Mesendoderm (in vitro differentiated cells): ENCODE measurements at regions not wholly inside any gene's neighbourhood (a gene's known extent, or its start where the extent isn't known, plus 50 kb on each side); places are given as distances from the start of the nearest gene placed in this dataset.
"Not testable (repeated sequence)": the region's sequence is repeated elsewhere in the genome, so short reads cannot be mapped to it uniquely, and the experiment has no call there.

Source experiments
- DNase-seq: peaks from one replicate; pipeline ENCODE4 v3.0.0; 2013
- H2AK5ac ChIP-seq: 2 replicates; pipeline ENCODE4 v1.6.1; 2013; ENCODE audit warnings: low read length, inconsistent platforms
- H2BK120ac ChIP-seq: 2 replicates; pipeline ENCODE4 v1.6.1; 2013; ENCODE audit warnings: low read depth, mild to moderate bottlenecking, low read length, moderate library complexity, mixed read lengths
- H2BK15ac ChIP-seq: replicated peaks from 2 replicates; pipeline ENCODE4 v1.6.1; 2013; ENCODE audit warnings: low read depth, mild to moderate bottlenecking, moderate library complexity
- H2BK5ac ChIP-seq: 2 replicates; pipeline ENCODE4 v1.6.1; 2013; ENCODE audit warnings: low read length, inconsistent platforms
- H3K18ac ChIP-seq: 2 replicates; pipeline ENCODE4 v1.6.1; 2013; ENCODE audit warnings: mild to moderate bottlenecking, low read length, mixed read lengths
- H3K23ac ChIP-seq: one replicate; pipeline ENCODE4 v1.6.1; 2013; ENCODE audit warnings: low read length
- H3K27ac ChIP-seq: 2 replicates; pipeline ENCODE4 v1.5.1; 2013; ENCODE audit warnings: low read depth, mild to moderate bottlenecking, inconsistent platforms, low read length, moderate library complexity
- H3K27me3 ChIP-seq: 2 replicates; pipeline ENCODE4 v1.6.1; 2013; ENCODE audit warnings: low read length, control low read depth, mild to moderate bottlenecking, inconsistent platforms; ENCODE audit not compliant: insufficient read depth, poor library complexity
- H3K36me3 ChIP-seq: 2 replicates; pipeline ENCODE4 v1.6.1; 2013; ENCODE audit warnings: low read length, inconsistent platforms; ENCODE audit not compliant: control insufficient read depth, insufficient read depth
- H3K4ac ChIP-seq: one replicate; pipeline ENCODE4 v1.6.1; 2013; ENCODE audit warnings: low read depth, mild to moderate bottlenecking, low read length, moderate library complexity
- H3K4me1 ChIP-seq: 2 replicates; pipeline ENCODE4 v1.6.1; 2013; ENCODE audit warnings: low read depth, low read length, inconsistent platforms; ENCODE audit not compliant: control insufficient read depth
- H3K4me2 ChIP-seq: 2 replicates; pipeline ENCODE4 v1.6.1; 2013; ENCODE audit warnings: low read length
- H3K4me3 ChIP-seq: 2 replicates; pipeline ENCODE4 v1.5.1; 2013; ENCODE audit warnings: mild to moderate bottlenecking, low read length
- H3K56ac ChIP-seq: one replicate; pipeline ENCODE4 v1.6.1; 2013; ENCODE audit warnings: low read length
- H3K79me1 ChIP-seq: 2 replicates; pipeline ENCODE4 v1.6.1; 2013; ENCODE audit warnings: low read length, inconsistent platforms
- H3K79me2 ChIP-seq: 2 replicates; pipeline ENCODE4 v1.6.1; 2013; ENCODE audit warnings: mild to moderate bottlenecking, low read length; ENCODE audit not compliant: control insufficient read depth, insufficient read depth
- H3K9ac ChIP-seq: 2 replicates; pipeline ENCODE4 v1.6.1; 2013; ENCODE audit warnings: low read length, inconsistent platforms
- H4K5ac ChIP-seq: one replicate; pipeline ENCODE4 v1.6.1; 2013; ENCODE audit warnings: low read length
- H4K8ac ChIP-seq: one replicate; pipeline ENCODE4 v1.6.1; 2013; ENCODE audit warnings: low read depth, mild to moderate bottlenecking, control low read depth, low read length, moderate library complexity
- WGBS: extraction: QIAGEN DNeasy Blood & Tissue Kit; methylation state at CpG from one replicate; pipeline ENCODE4 v1.1.7; 2013; ENCODE audit warnings: low lambda C conversion rate, missing lambda C conversion rate; ENCODE audit not compliant: insufficient coverage; ENCODE audit errors: extremely low coverage; 5-methylcytosine and 5-hydroxymethylcytosine counted together

GRCh38 chr3:157913741-157914150, 192.5 kb downstream of the SHOX2 start:
- Histone ChIP-seq H3K18ac (no peak overlapping the region), H2AK5ac (no peak overlapping the region), H2BK15ac (no peak overlapping the region), H2BK5ac (no peak overlapping the region), H3K9ac (no peak overlapping the region), H3K27ac (no peak overlapping the region), H2BK120ac (no peak overlapping the region), H3K23ac (no peak overlapping the region), H3K4me3 (no peak overlapping the region), H3K27me3 (no peaks in the 10 kb centered on the region), H3K4me1 (peaks cover 1% of the 10 kb centered on the region), H3K4ac (no peak overlapping the region), H3K79me2 (no peaks in the 10 kb centered on the region), H3K79me1 (no peaks in the 10 kb centered on the region), H3K56ac (no peak overlapping the region), H3K36me3 (no peaks in the 10 kb centered on the region), H4K5ac (no peak overlapping the region), H3K4me2 (no peak overlapping the region), H4K8ac (no peak overlapping the region)
- no peak for DNase-seq
- no CpG with 5 or more reads among the region's 1 CpG for WGBS

- no peak overlapping the region for H4K8ac ChIP-seq
- WGBS = no CpG with 5 or more reads among the region's 5 CpGs
- H3K27ac ChIP-seq = no peak overlapping the region
- no peak overlapping the region for H4K5ac ChIP-seq
- no peak overlapping the region for H3K23ac ChIP-seq
- H3K9ac ChIP-seq = no peak overlapping the region
- no peak overlapping the region for H3K4me2 ChIP-seq
- no peak overlapping the region for H2BK5ac ChIP-seq
- H3K4ac ChIP-seq = no peak overlapping the region
- no peak overlapping the region for H2AK5ac ChIP-seq
- no peak overlapping the region for H3K56ac ChIP-seq
- H2BK120ac ChIP-seq = no peak overlapping the region
- H3K27me3 ChIP-seq = no peaks in the 10 kb centered on the region
- H3K4me3 ChIP-seq = no peak overlapping the region
- no peaks in the 10 kb centered on the region for H3K36me3 ChIP-seq
- peaks cover 1% of the 10 kb centered on the region for H3K4me1 ChIP-seq
- no peaks in the 10 kb centered on the region for H3K79me2 ChIP-seq
- no peak overlapping the region for H3K18ac ChIP-seq
- DNase-seq = no peak
- no peak overlapping the region for H2BK15ac ChIP-seq
- H3K79me1 ChIP-seq = no peaks in the 10 kb centered on the region
Observed at GRCh38 chr3:157912514-157913451, 193.4 kb downstream of the SHOX2 start.

- Histone ChIP-seq H3K56ac (no peak overlapping the region), H3K4me2 (no peak overlapping the region), H3K79me1 (no peaks in the 10 kb centered on the region), H3K9ac (no peak overlapping the region), H3K4me3 (no peak overlapping the region), H2BK120ac (no peak overlapping the region), H3K36me3 (no peaks in the 10 kb centered on the region), H3K18ac (no peak overlapping the region), H4K5ac (no peak overlapping the region), H3K23ac (no peak overlapping the region), H3K27ac (no peak overlapping the region), H2BK5ac (no peak overlapping the region), H3K79me2 (no peaks in the 10 kb centered on the region), H4K8ac (no peak overlapping the region), H2BK15ac (no peak overlapping the region), H2AK5ac (no peak overlapping the region), H3K4me1 (peaks cover 1% of the 10 kb centered on the region), H3K4ac (no peak overlapping the region), H3K27me3 (no peaks in the 10 kb centered on the region)
- no peak for DNase-seq
Observed at GRCh38 chr3:157906627-157907026, 199.6 kb downstream of the SHOX2 start.

GRCh38 chr3:157905885-157906284, 200.3 kb downstream of the SHOX2 start:
- no peak overlapping the region for H2BK15ac ChIP-seq
- no CpG with 5 or more reads among the region's 1 CpG for WGBS

GRCh38 chr3:157902680-157903079, 203.5 kb downstream of the SHOX2 start:
- H3K4me1 ChIP-seq, H3K18ac ChIP-seq, H2BK120ac ChIP-seq, H3K4ac ChIP-seq, H4K5ac ChIP-seq, H3K79me2 ChIP-seq, H3K4me3 ChIP-seq, H3K36me3 ChIP-seq, H2BK5ac ChIP-seq, H2BK15ac ChIP-seq, H3K56ac ChIP-seq, H3K27me3 ChIP-seq, H3K23ac ChIP-seq, H3K9ac ChIP-seq, H3K27ac ChIP-seq, DNase-seq, H3K79me1 ChIP-seq, H2AK5ac ChIP-seq, H4K8ac ChIP-seq, H3K4me2 ChIP-seq: not testable (repeated sequence)
- WGBS = no CpG with 5 or more reads among the region's 4 CpGs

More at GRCh38 chr3:157905885-157906284, 200.3 kb downstream of the SHOX2 start:
- Histone ChIP-seq H3K79me1 (no peaks in the 10 kb centered on the region), H3K4me1 (peaks cover 1% of the 10 kb centered on the region), H3K4me2 (no peak overlapping the region), H3K4ac (no peak overlapping the region), H3K4me3 (no peak overlapping the region), H3K36me3 (no peaks in the 10 kb centered on the region), H3K23ac (no peak overlapping the region), H3K79me2 (no peaks in the 10 kb centered on the region), H3K9ac (no peak overlapping the region), H2AK5ac (no peak overlapping the region), H3K18ac (no peak overlapping the region), H3K27me3 (no peaks in the 10 kb centered on the region), H4K8ac (no peak overlapping the region), H2BK120ac (no peak overlapping the region), H3K27ac (no peak overlapping the region), H4K5ac (no peak overlapping the region), H2BK5ac (no peak overlapping the region), H3K56ac (no peak overlapping the region)
- no peak for DNase-seq

GRCh38 chr3:157888040-157888439, 218.2 kb downstream of the SHOX2 start:
- no peaks in the 10 kb centered on the region for H3K27me3 ChIP-seq
- no peak overlapping the region for H4K5ac ChIP-seq
- DNase-seq = no peak
- H3K56ac ChIP-seq = no peak overlapping the region
- no peak overlapping the region for H2BK5ac ChIP-seq
- no peak overlapping the region for H2AK5ac ChIP-seq
- H4K8ac ChIP-seq = no peak overlapping the region
- no peaks in the 10 kb centered on the region for H3K79me2 ChIP-seq
- H3K4me3 ChIP-seq = no peak overlapping the region
- H3K79me1 ChIP-seq = no peaks in the 10 kb centered on the region
- H3K27ac ChIP-seq = no peak overlapping the region
- H2BK120ac ChIP-seq = no peak overlapping the region
- H3K4me1 ChIP-seq = no peaks in the 10 kb centered on the region
- H2BK15ac ChIP-seq = no peak overlapping the region
- H3K23ac ChIP-seq = no peak overlapping the region
- WGBS = no CpG with 5 or more reads among the region's 1 CpG
- H3K18ac ChIP-seq = no peak overlapping the region
- H3K4ac ChIP-seq = no peak overlapping the region
- H3K4me2 ChIP-seq = no peak overlapping the region
- no peaks in the 10 kb centered on the region for H3K36me3 ChIP-seq
- no peak overlapping the region for H3K9ac ChIP-seq
